Upper lobe of left lung (tissue), 6 donors: ENCODE measurements at regions not wholly inside any gene's neighbourhood (a gene's known extent, or its start where the extent isn't known, plus 50 kb on each side); places are given as distances from the start of the nearest gene placed in this dataset.

Experiments used
- ATAC-seq, 2 donors: fragments of 200-7000 bp; cut with Tn5 transposase; one replicate each; pipeline ENCODE4 v1.9.1; 2022; ENCODE audit warnings: mild to moderate bottlenecking in 2 of 2, moderate library complexity in 2 of 2; ENCODE audit not compliant: low FRiP score in 2 of 2
- DNase-seq, 2 donors: peaks; one replicate each; pipeline ENCODE4 v3.0.0-alpha.2; 2019 to 2020
- H3K27ac ChIP-seq, 4 donors: fragments of 200-600 bp; sonication (generic); one replicate each; pipeline ENCODE4 v1.5.1; 2016 to 2019
- H3K27me3 ChIP-seq, 4 donors: fragments of 200-600 bp; sonication (generic); one replicate each; pipeline ENCODE4 v1.5.1; 2017 to 2019
- H3K36me3 ChIP-seq, 4 donors: fragments of 200-600 bp; sonication (generic); one replicate each; pipeline ENCODE4 v1.5.1; 2016 to 2019
- H3K4me1 ChIP-seq, 4 donors: fragments of 200-600 bp; sonication (generic); one replicate each; pipeline ENCODE4 v1.5.1; 2018 to 2019
- H3K4me3 ChIP-seq, 4 donors: fragments of 200-600 bp; sonication (generic); one replicate each; pipeline ENCODE4 v1.5.1; 2017 to 2019; ENCODE audit warnings: mild to moderate bottlenecking in 2 of 4, moderate library complexity in 1 of 4
- H3K9me3 ChIP-seq, 4 donors: fragments of 200-600 bp; sonication (generic); one replicate each; pipeline ENCODE4 v1.5.1; 2018 to 2019
- CTCF ChIP-seq, 6 experiments: fragments of 450-650 bp in 4 of 6; fragments of 200-600 bp in 2 of 6; sonication (generic) in 2 of 6; IDR thresholded peaks; one replicate each; pipeline ENCODE4 v1.5.1; 2016 to 2019; ENCODE audit warnings: antibody characterized with exemption in 6 of 6
- EP300 ChIP-seq, 4 donors: sonication (generic); formaldehyde crosslinking; IDR thresholded peaks; one replicate each; pipeline ENCODE4 v1.5.1; 2017; ENCODE audit warnings: antibody characterized with exemption in 4 of 4, control low read depth in 2 of 4
- POLR2A ChIP-seq, 4 donors: fragments of 450-650 bp; IDR thresholded peaks; one replicate each; pipeline ENCODE4 v1.5.1; 2016 to 2017; ENCODE audit warnings: antibody characterized with exemption in 4 of 4, mild to moderate bottlenecking in 2 of 4
- POLR2AphosphoS5 ChIP-seq, 2 donors: sonication (generic); formaldehyde crosslinking; IDR thresholded peaks; one replicate each; pipeline ENCODE4 v1.5.1; 2017; ENCODE audit warnings: antibody characterized with exemption in 2 of 2
- WGBS, 2 donors: methylation state at CpG; one replicate each; pipeline ENCODE4 v1.1.5; 2017 to 2018; 5-methylcytosine and 5-hydroxymethylcytosine counted together
- donor health status: DM: no; HTN: no; CAD: no; lungs with moderate emphysema.
- donor health status: DM: no; HTN: yes; CAD: no; lungs with severe emphysema.

GRCh38 chr1:214205053-214205452 is 75.9 kb upstream of the SMYD2 start:
- Histone ChIP-seq H3K27me3 (no peaks in the 10 kb centered on the region), H3K4me3 (no peak overlapping the region), H3K36me3 (no peaks in the 10 kb centered on the region), H3K9me3 (no peaks in the 10 kb centered on the region), H3K4me1 (no peaks in the 10 kb centered on the region), H3K27ac (no peak overlapping the region)
- no peak for TF ChIP-seq POLR2AphosphoS5 (IDR thresholded peaks at IDR 0.05)
- no peak for TF ChIP-seq CTCF (IDR thresholded peaks at IDR 0.05)
- no peak for TF ChIP-seq EP300 (IDR thresholded peaks at IDR 0.05)
- TF ChIP-seq POLR2A (IDR thresholded peaks at IDR 0.05), result no peak
- DNase-seq (no peak), ATAC-seq (no peak)
- WGBS, 2 donors, result 82 to 83% methylated on average over 8 of the region's 8 CpGs

DNA sequence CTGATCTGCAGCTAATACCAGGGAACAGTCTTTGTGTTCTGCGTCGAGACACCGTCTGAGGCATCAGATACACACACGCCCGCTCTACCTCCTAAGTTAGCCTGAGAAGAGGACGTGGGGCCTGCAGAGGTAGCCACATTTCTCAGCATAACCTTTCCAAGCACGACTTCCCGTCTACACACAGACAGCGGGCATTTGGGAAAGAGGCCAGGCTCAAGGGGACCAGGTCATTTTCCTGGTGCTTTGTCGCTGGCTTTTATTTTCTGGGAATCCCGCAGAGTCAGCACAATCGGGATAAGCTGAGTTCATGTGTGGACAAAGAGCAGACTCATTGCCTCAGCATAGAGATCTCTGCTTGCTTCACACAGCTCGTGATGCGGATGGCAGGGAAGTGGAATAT is 72.5 kb upstream of the SMYD2 start:
- Histone ChIP-seq H3K9me3 (no peaks in the 10 kb centered on the region), H3K36me3 (no peaks in the 10 kb centered on the region), H3K27me3 (no peaks in the 10 kb centered on the region), H3K27ac (no peak overlapping the region), H3K4me1 (no peaks in the 10 kb centered on the region), H3K4me3 (no peak overlapping the region)
- TF ChIP-seq POLR2AphosphoS5 (IDR thresholded peaks at IDR 0.05), result no peak
- no peak for TF ChIP-seq CTCF (IDR thresholded peaks at IDR 0.05)
- TF ChIP-seq POLR2A (IDR thresholded peaks at IDR 0.05), result no peak
- DNase-seq, result no peak
- WGBS, 2 donors, result 87 to 92% methylated on average over 14 of the region's 14 CpGs
- ATAC-seq, result no peak

GRCh38 chr1:214209260-214209808 is 71.6 kb upstream of the SMYD2 start:
- no peak overlapping the region for H3K4me3 ChIP-seq
- no peak for DNase-seq

GRCh38 chr1:214213136-214213535 is 67.8 kb upstream of the SMYD2 start:
- H3K36me3 ChIP-seq, result no peaks in the 10 kb centered on the region
- ATAC-seq (peak in 1 of 2 donors; percentile 72), DNase-seq (no peak)
- no peak overlapping the region for H3K4me3 ChIP-seq
- 58 to 71% methylated on average over 4 of the region's 4 CpGs for WGBS, 2 donors
- no peak for TF ChIP-seq EP300 (IDR thresholded peaks at IDR 0.05)
- no peaks in the 10 kb centered on the region for H3K9me3 ChIP-seq
- H3K27me3 ChIP-seq, result no peaks in the 10 kb centered on the region
- no peak overlapping the region for H3K27ac ChIP-seq
- peaks cover 0 to 14% (median 5%) of the 10 kb centered on the region in 4 donors for H3K4me1 ChIP-seq

More at GRCh38 chr1:214209260-214209808, 71.6 kb upstream of the SMYD2 start:
- ATAC-seq, result no peak
- Histone ChIP-seq H3K36me3 (no peaks in the 10 kb centered on the region), H3K27ac (no peak overlapping the region), H3K4me1 (peaks cover 0 to 8% (median 3%) of the 10 kb centered on the region in 4 donors), H3K9me3 (no peaks in the 10 kb centered on the region), H3K27me3 (no peaks in the 10 kb centered on the region)
- 82 to 86% methylated on average over 6 to 7 of the region's 7 CpGs for WGBS, 2 donors
- TF ChIP-seq POLR2A (IDR thresholded peaks at IDR 0.05) (no peak), CTCF (IDR thresholded peaks at IDR 0.05) (no peak), POLR2AphosphoS5 (IDR thresholded peaks at IDR 0.05) (no peak), EP300 (IDR thresholded peaks at IDR 0.05) (no peak)

DNA sequence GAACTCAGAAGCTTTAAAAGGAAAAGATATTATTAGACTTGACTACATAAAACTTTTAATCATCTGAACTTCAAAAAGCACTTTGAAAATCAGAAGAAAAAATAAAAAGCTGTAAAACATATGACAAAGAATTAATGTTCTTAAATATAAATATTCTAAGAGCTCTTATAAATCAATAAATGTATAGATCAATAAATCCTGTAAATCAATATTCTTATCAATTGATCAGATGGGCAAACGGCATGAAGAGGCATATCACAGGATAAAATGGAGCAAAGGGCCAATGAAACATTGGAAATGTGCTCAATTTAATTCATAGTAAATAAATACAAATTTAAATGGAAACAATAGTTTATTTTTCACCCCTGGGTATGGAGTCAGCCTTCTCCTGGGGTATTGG is 66.1 kb upstream of the SMYD2 start:
- H3K4me1 ChIP-seq, result peaks cover 0 to 14% (median 5%) of the 10 kb centered on the region in 4 donors
- H3K4me3 ChIP-seq, result no peak overlapping the region
- DNase-seq (no peak), ATAC-seq (no peak)
- H3K27ac ChIP-seq, result no peak overlapping the region
- no peaks in the 10 kb centered on the region for H3K27me3 ChIP-seq
- TF ChIP-seq EP300 (IDR thresholded peaks at IDR 0.05), result no peak
- H3K36me3 ChIP-seq, result no peaks in the 10 kb centered on the region
- H3K9me3 ChIP-seq, result no peaks in the 10 kb centered on the region
- WGBS, 2 donors, result 71 to 72% methylated on average over 1 of the region's 1 CpG

- TF ChIP-seq POLR2AphosphoS5 (IDR thresholded peaks at IDR 0.05) (no peak), CTCF (IDR thresholded peaks at IDR 0.05) (no peak), POLR2A (IDR thresholded peaks at IDR 0.05) (no peak), EP300 (IDR thresholded peaks at IDR 0.05) (no peak)
Observed at GRCh38 chr1:214215583-214215982, 65.4 kb upstream of the SMYD2 start.

More at GRCh38 chr1:214215583-214215982, 65.4 kb upstream of the SMYD2 start:
- WGBS, 2 donors, result 79 to 90% methylated on average over 3 of the region's 3 CpGs
- DNase-seq (no peak), ATAC-seq (no peak)
- no peaks in the 10 kb centered on the region for H3K9me3 ChIP-seq
- no peaks in the 10 kb centered on the region for H3K36me3 ChIP-seq
- no peaks in the 10 kb centered on the region for H3K27me3 ChIP-seq
- no peak overlapping the region for H3K4me3 ChIP-seq
- peaks cover 0 to 14% (median 5%) of the 10 kb centered on the region in 4 donors for H3K4me1 ChIP-seq
- H3K27ac ChIP-seq, result no peak overlapping the region
